ENCODE measurements at regions not wholly inside any gene's neighbourhood (a gene's known extent, or its start where the extent isn't known, plus 50 kb on each side); places are given as distances from the start of the nearest gene placed in this dataset.

DNA sequence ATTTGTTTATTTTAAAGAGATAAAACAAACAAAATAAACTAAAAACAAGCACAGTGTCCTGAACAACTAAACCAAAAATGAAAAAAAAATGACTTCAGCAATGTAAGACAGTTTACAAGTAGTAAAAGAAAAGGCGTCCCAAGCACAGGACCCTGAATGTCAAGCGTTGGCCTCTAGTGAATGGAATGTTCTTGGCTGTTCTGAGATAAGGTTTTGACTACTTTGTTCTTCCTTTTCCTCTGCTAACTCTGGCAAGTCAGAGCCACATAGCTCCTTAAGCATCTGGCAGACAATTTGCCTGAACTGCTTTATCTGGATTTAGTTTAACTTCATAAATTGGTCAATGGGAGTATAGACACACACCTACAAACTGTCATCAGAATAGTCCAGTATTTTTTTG is 655.2 kb downstream of the ANXA1 start:
- no peaks in the 10 kb centered on the region for H3K4me1 ChIP-seq (ENCODE audit: control insufficient read depth in 1 of 2, insufficient read depth in 2 of 2, low read length in 2 of 2)
- H3K9me3 ChIP-seq (replicated peaks in 1 of 2; ENCODE audit: control insufficient read depth in 1 of 2, insufficient read depth in 1 of 2, low read length in 2 of 2), result no peaks in the 10 kb centered on the region
- no CpG with 5 or more reads among the region's 2 CpGs for WGBS (ENCODE audit: insufficient coverage)
- H3K27ac ChIP-seq (ENCODE audit: low read depth in 1 of 2, low read length in 2 of 2), result no peak overlapping the region
- H2AFZ ChIP-seq (ENCODE audit: insufficient read depth, low read depth, low read length, poor library complexity, severe bottlenecking), result no peak overlapping the region
- intact Hi-C loops (cut with micrococcal nuclease), result no loop called here
- no peaks in the 10 kb centered on the region for H3K4me1 Mint-ChIP-seq
- H3K4me3 ChIP-seq (replicated peaks in 1 of 3; ENCODE audit: low read depth in 2 of 3, low read length in 3 of 3), result no peak overlapping the region
- no peaks in the 10 kb centered on the region for H3K79me2 ChIP-seq (ENCODE audit: insufficient read depth, low read length)
- no peak overlapping the region for H3K9ac ChIP-seq (ENCODE audit: insufficient read depth, low read length, poor library complexity, severe bottlenecking)
- no peak overlapping the region for H3K27ac Mint-ChIP-seq
- peaks cover 0 to 4% (median 2%) of the 10 kb centered on the region in 7 donors for H3K9me3 Mint-ChIP-seq
- H3K27me3 ChIP-seq (ENCODE audit: control insufficient read depth in 2 of 2, insufficient read depth in 2 of 2, low read length in 2 of 2), result no peaks in the 10 kb centered on the region
- H3K4me2 ChIP-seq (replicated peaks; ENCODE audit: extremely low read depth, low read length, poor library complexity, severe bottlenecking), result no peak overlapping the region
- DNase-seq, result no peak
- no peak for TF ChIP-seq CTCF (IDR thresholded peaks at IDR 0.05)
- H4K20me1 ChIP-seq (ENCODE audit: insufficient read depth, low read length), result no peaks in the 10 kb centered on the region
- no peaks in the 10 kb centered on the region for H3K36me3 Mint-ChIP-seq
- H3K27me3 Mint-ChIP-seq (ENCODE audit: low read depth in 3 of 3), result peaks cover 0 to 2% (median 0%) of the 10 kb centered on the region in 3 donors
- H3K36me3 ChIP-seq (replicated peaks in 1 of 2; ENCODE audit: control insufficient read depth in 1 of 2, insufficient read depth in 2 of 2, low read length in 2 of 2), result no peaks in the 10 kb centered on the region
- H3K4me3 Mint-ChIP-seq, result no peak overlapping the region

DNA sequence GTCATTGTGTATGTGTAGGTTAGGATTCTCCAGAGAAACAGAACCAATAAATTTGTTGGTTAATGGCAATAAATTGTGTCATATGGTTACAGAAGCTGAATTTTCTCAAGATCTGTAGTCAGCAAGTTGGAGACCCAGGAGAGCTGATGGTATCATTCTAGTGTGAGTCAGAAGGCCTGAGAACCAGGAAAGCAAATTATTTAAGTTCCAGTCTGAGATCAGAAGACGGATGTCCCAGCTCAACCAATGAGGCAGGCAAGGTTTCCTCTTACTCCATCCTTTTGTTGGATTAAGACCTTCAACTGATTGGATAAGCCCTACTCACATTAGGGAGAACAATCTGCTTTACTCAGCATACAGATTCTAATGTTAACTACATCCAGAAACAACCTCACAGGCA is 656.3 kb downstream of the ANXA1 start:
- Mint-ChIP-seq H3K27me3 (ENCODE audit: low read depth in 3 of 3) (peaks cover 0 to 2% (median 0%) of the 10 kb centered on the region in 3 donors), H3K4me3 (no peak overlapping the region), H3K36me3 (no peaks in the 10 kb centered on the region), H3K27ac (no peak overlapping the region), H3K4me1 (no peaks in the 10 kb centered on the region), H3K9me3 (peaks cover 0 to 6% (median 0%) of the 10 kb centered on the region in 7 donors)
- no peaks in the 10 kb centered on the region for H3K9me3 ChIP-seq (replicated peaks in 1 of 2; ENCODE audit: control insufficient read depth in 1 of 2, insufficient read depth in 1 of 2, low read length in 2 of 2)
- H3K9ac ChIP-seq (ENCODE audit: insufficient read depth, low read length, poor library complexity, severe bottlenecking), result no peak overlapping the region
- H3K4me1 ChIP-seq (ENCODE audit: control insufficient read depth in 1 of 2, insufficient read depth in 2 of 2, low read length in 2 of 2), result no peaks in the 10 kb centered on the region
- H3K4me2 ChIP-seq (replicated peaks; ENCODE audit: extremely low read depth, low read length, poor library complexity, severe bottlenecking), result no peak overlapping the region
- intact Hi-C loops (cut with micrococcal nuclease), result no loop called here
- H3K27me3 ChIP-seq (ENCODE audit: control insufficient read depth in 2 of 2, insufficient read depth in 2 of 2, low read length in 2 of 2), result no peaks in the 10 kb centered on the region
- H2AFZ ChIP-seq (ENCODE audit: insufficient read depth, low read depth, low read length, poor library complexity, severe bottlenecking), result no peak overlapping the region
- no peak overlapping the region for H3K4me3 ChIP-seq (replicated peaks in 1 of 3; ENCODE audit: low read depth in 2 of 3, low read length in 3 of 3)
- no peaks in the 10 kb centered on the region for H4K20me1 ChIP-seq (ENCODE audit: insufficient read depth, low read length)
- H3K79me2 ChIP-seq (ENCODE audit: insufficient read depth, low read length), result no peaks in the 10 kb centered on the region
- no peak for TF ChIP-seq CTCF (IDR thresholded peaks at IDR 0.05)
- WGBS (ENCODE audit: insufficient coverage), result 90% methylated on average over 1 of the region's 1 CpG
- DNase-seq, result no peak
- H3K36me3 ChIP-seq (replicated peaks in 1 of 2; ENCODE audit: control insufficient read depth in 1 of 2, insufficient read depth in 2 of 2, low read length in 2 of 2), result no peaks in the 10 kb centered on the region
- H3K27ac ChIP-seq (ENCODE audit: low read depth in 1 of 2, low read length in 2 of 2), result no peak overlapping the region

Measured in CD14-positive monocyte (primary cell).